Natural killer cell (primary cell): ENCODE measurements at regions not wholly inside any gene's neighbourhood (a gene's known extent, or its start where the extent isn't known, plus 50 kb on each side); places are given as distances from the start of the nearest gene placed in this dataset.

Experiments
- ATAC-seq, 3 donors: fragments of 150-1000 bp in 2 of 3; fragments of 200-7000 bp in 1 of 3; cut with Tn5 transposase; 1 replicate in 1 of 3; 2 replicates in 2 of 3; pipeline ENCODE4 v1.10.0; 2021; ENCODE audit warnings: mild to moderate bottlenecking in 2 of 3, moderate library complexity in 2 of 3
- DNase-seq, 2 donors: peaks; one replicate each; pipeline versions ENCODE4 v3.0.0 to v3.0.0-alpha.2; 2013 to 2021; ENCODE audit warnings: mixed read lengths in 1 of 2
- H3K27ac ChIP-seq: one replicate; pipeline ENCODE4 v1.5.1; 2013; ENCODE audit warnings: mild to moderate bottlenecking, low read length
- H3K27me3 ChIP-seq: one replicate; pipeline ENCODE4 v1.6.1; 2013; ENCODE audit warnings: low read length; ENCODE audit not compliant: control insufficient read depth, insufficient read depth
- H3K36me3 ChIP-seq: one replicate; pipeline ENCODE4 v1.6.1; 2013; ENCODE audit warnings: low read length; ENCODE audit not compliant: control insufficient read depth, insufficient read depth
- H3K4me1 ChIP-seq: one replicate; pipeline ENCODE4 v1.6.1; 2013; ENCODE audit warnings: low read length; ENCODE audit not compliant: control insufficient read depth, insufficient read depth
- H3K4me3 ChIP-seq: one replicate; pipeline ENCODE4 v1.5.1; 2013; ENCODE audit warnings: low read length
- H3K9me3 ChIP-seq: one replicate; pipeline ENCODE4 v1.6.1; 2013; ENCODE audit warnings: low read length; ENCODE audit not compliant: control insufficient read depth, insufficient read depth
- H3K27ac Mint-ChIP-seq, 2 donors: one replicate each; pipeline ENCODE4 v1.8.0; 2022; ENCODE audit warnings: mild to moderate bottlenecking in 2 of 2, mixed read lengths in 2 of 2, moderate library complexity in 1 of 2
- H3K27me3 Mint-ChIP-seq, 2 donors: one replicate each; pipeline ENCODE4 v1.8.0; 2022; ENCODE audit warnings: low read depth in 2 of 2, mixed read lengths in 2 of 2
- H3K36me3 Mint-ChIP-seq: one replicate; pipeline ENCODE4 v1.8.0; 2022; ENCODE audit warnings: mixed read lengths
- H3K4me1 Mint-ChIP-seq, 2 donors: one replicate each; pipeline ENCODE4 v1.8.0; 2022; ENCODE audit warnings: mixed read lengths in 2 of 2
- H3K4me3 Mint-ChIP-seq: one replicate; pipeline ENCODE4 v1.8.0; 2022; ENCODE audit warnings: mild to moderate bottlenecking, moderate library complexity, mixed read lengths
- H3K9me3 Mint-ChIP-seq, 2 donors: one replicate each; pipeline ENCODE4 v1.8.0; 2022; ENCODE audit warnings: mixed read lengths in 2 of 2
- CTCF ChIP-seq: fragments of 200-600 bp; IDR thresholded peaks from one replicate; pipeline ENCODE4 v1.8.0; 2022; ENCODE audit warnings: antibody characterized with exemption
- WGBS: methylation state at CpG from one replicate; pipeline ENCODE4 v1.1.7; 2013; ENCODE audit warnings: missing lambda C conversion rate; ENCODE audit not compliant: insufficient coverage; 5-methylcytosine and 5-hydroxymethylcytosine counted together
- intact Hi-C: fragments of 100-400 bp; cut with micrococcal nuclease; formaldehyde crosslinking; loops from one replicate; pipeline ENCODE4 v1.14.2; 2022

GRCh38 chr2:200172521-200172920, 134.0 kb upstream of the SPATS2L start:
- Histone ChIP-seq H3K27ac (no peak overlapping the region), H3K4me1 (no peaks in the 10 kb centered on the region), H3K9me3 (no peaks in the 10 kb centered on the region), H3K4me3 (no peak overlapping the region), H3K36me3 (no peaks in the 10 kb centered on the region), H3K27me3 (no peaks in the 10 kb centered on the region)
- Mint-ChIP-seq H3K27me3 (peaks cover 6 to 11% of the 10 kb centered on the region in 2 donors), H3K36me3 (no peaks in the 10 kb centered on the region), H3K4me1 (no peaks in the 10 kb centered on the region), H3K9me3 (no peaks in the 10 kb centered on the region), H3K27ac (no peak overlapping the region), H3K4me3 (no peak overlapping the region)
- DNase-seq (no peak), ATAC-seq (no peak)
- intact Hi-C loops = no loop called here
- no peak for TF ChIP-seq CTCF
- WGBS = 100% methylated on average over 1 of the region's 1 CpG

- no peak for TF ChIP-seq CTCF
- DNase-seq = no peak
- Mint-ChIP-seq H3K4me3 (no peak overlapping the region), H3K27ac (no peak overlapping the region), H3K4me1 (no peaks in the 10 kb centered on the region), H3K36me3 (no peaks in the 10 kb centered on the region), H3K27me3 (peaks cover 6 to 7% of the 10 kb centered on the region in 2 donors), H3K9me3 (no peaks in the 10 kb centered on the region)
- Histone ChIP-seq H3K9me3 (no peaks in the 10 kb centered on the region), H3K27me3 (no peaks in the 10 kb centered on the region), H3K4me3 (no peak overlapping the region), H3K27ac (no peak overlapping the region), H3K4me1 (no peaks in the 10 kb centered on the region), H3K36me3 (no peaks in the 10 kb centered on the region)
- 89% methylated on average over 7 of the region's 9 CpGs for WGBS
- intact Hi-C loops = no loop called here
- ATAC-seq = no peak
Measured at GRCh38 chr2:200172944-200173581, 133.4 kb upstream of the SPATS2L start.

GRCh38 chr2:200173691-200174090, 132.8 kb upstream of the SPATS2L start:
- no peaks in the 10 kb centered on the region for H3K4me1 Mint-ChIP-seq
- no peaks in the 10 kb centered on the region for H3K27me3 ChIP-seq
- no peaks in the 10 kb centered on the region for H3K36me3 ChIP-seq
- no peak overlapping the region for H3K27ac Mint-ChIP-seq
- DNase-seq (no peak), ATAC-seq (no peak)
- H3K4me3 Mint-ChIP-seq = no peak overlapping the region
- H3K9me3 Mint-ChIP-seq = no peaks in the 10 kb centered on the region
- TF ChIP-seq CTCF = no peak
- intact Hi-C loops = no loop called here
- no peak overlapping the region for H3K27ac ChIP-seq
- H3K36me3 Mint-ChIP-seq = no peaks in the 10 kb centered on the region
- peaks cover under 1 to 6% of the 10 kb centered on the region in 2 donors for H3K27me3 Mint-ChIP-seq
- H3K4me3 ChIP-seq = no peak overlapping the region
- H3K9me3 ChIP-seq = no peaks in the 10 kb centered on the region
- WGBS = no CpG with 5 or more reads among the region's 3 CpGs
- H3K4me1 ChIP-seq = no peaks in the 10 kb centered on the region
